Sigmoid colon (tissue), 4 donors: ENCODE measurements at regions not wholly inside any gene's neighbourhood (a gene's known extent, or its start where the extent isn't known, plus 50 kb on each side); places are given as distances from the start of the nearest gene placed in this dataset.

Experiments
- EP300 ChIP-seq, 4 donors: sonication (generic); formaldehyde crosslinking; IDR thresholded peaks; one replicate each; pipeline ENCODE4 v1.6.1; 2017; ENCODE audit warnings: antibody characterized with exemption in 4 of 4
- POLR2A ChIP-seq, 2 donors: fragments of 450-650 bp; IDR thresholded peaks; one replicate each; pipeline ENCODE4 v1.6.1; 2016; ENCODE audit warnings: antibody characterized with exemption in 2 of 2, mild to moderate bottlenecking in 2 of 2, moderate library complexity in 2 of 2
- POLR2AphosphoS5 ChIP-seq, 4 donors: sonication (generic); formaldehyde crosslinking; IDR thresholded peaks; one replicate each; pipeline ENCODE4 v1.6.1; 2017; ENCODE audit warnings: antibody characterized with exemption in 4 of 4
- TF ChIP-seq, protein P1 (sequence below), 4 experiments: fragments of 450-650 bp in 3 of 4; fragments of 200-600 bp in 1 of 4; IDR thresholded peaks; one replicate each; pipeline ENCODE4 v1.5.1; 2016 to 2019; ENCODE audit warnings: antibody characterized with exemption in 4 of 4, mild to moderate bottlenecking in 3 of 4, moderate library complexity in 2 of 4

DNA sequence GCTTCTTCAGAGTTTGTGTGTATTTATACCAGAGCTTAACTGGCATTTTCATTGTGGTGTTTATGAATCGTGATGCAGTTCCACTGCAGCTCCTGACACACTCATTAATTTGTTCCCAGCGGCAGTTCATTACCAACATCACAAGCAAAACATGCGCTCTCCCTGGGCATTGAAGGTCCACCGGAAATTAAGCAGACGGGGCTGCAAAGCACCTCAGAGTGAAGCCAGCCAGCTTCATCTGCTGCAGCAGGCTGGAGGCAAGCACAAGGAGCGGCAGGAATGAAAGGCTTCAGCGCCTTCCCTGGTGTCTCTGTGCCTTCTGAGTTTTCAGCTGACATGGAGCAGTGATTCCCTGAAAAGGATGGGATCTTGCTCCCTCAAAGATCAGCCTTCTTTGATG is 246.0 kb upstream of the SPTLC3 start:
- TF ChIP-seq, protein P1, sequence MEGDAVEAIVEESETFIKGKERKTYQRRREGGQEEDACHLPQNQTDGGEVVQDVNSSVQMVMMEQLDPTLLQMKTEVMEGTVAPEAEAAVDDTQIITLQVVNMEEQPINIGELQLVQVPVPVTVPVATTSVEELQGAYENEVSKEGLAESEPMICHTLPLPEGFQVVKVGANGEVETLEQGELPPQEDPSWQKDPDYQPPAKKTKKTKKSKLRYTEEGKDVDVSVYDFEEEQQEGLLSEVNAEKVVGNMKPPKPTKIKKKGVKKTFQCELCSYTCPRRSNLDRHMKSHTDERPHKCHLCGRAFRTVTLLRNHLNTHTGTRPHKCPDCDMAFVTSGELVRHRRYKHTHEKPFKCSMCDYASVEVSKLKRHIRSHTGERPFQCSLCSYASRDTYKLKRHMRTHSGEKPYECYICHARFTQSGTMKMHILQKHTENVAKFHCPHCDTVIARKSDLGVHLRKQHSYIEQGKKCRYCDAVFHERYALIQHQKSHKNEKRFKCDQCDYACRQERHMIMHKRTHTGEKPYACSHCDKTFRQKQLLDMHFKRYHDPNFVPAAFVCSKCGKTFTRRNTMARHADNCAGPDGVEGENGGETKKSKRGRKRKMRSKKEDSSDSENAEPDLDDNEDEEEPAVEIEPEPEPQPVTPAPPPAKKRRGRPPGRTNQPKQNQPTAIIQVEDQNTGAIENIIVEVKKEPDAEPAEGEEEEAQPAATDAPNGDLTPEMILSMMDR (IDR thresholded peaks at IDR 0.05) = no peak
- TF ChIP-seq POLR2A (IDR thresholded peaks at IDR 0.05) (no peak), POLR2AphosphoS5 (IDR thresholded peaks at IDR 0.05) (peak in 2 of 4 donors; percentile 4 to 11), EP300 (IDR thresholded peaks at IDR 0.05) (no peak)
